ENCODE measurements at regions not wholly inside any gene's neighbourhood (a gene's known extent, or its start where the extent isn't known, plus 50 kb on each side); places are given as distances from the start of the nearest gene placed in this dataset.

DNA sequence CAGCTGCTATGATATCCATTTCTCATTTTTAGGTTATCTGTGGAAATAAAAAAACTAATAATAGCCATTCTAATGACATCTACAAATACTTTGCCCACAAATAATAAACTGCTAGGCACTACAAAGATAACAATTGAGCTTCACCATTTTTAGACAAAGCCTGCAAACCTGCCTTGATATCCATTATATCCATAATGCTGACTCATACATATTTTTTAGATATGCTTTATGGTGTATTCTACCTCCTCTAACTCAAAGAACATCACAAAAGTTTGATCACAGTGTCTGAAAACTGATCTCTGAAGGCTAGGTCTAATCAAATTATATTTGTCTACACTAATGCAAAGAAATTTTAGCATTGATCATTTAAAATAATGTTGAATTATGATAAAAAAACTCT lies 138.4 kb downstream of the HNMT start:
- Mint-ChIP-seq H3K9me3 (peaks cover 6% of the 10 kb centered on the region), H3K4me3 (no peak overlapping the region), H3K4me1 (peaks cover 4% of the 10 kb centered on the region), H3K27ac (no peak overlapping the region), H3K27me3 (ENCODE audit: low read depth, poor library complexity) (no peaks in the 10 kb centered on the region), H3K36me3 (ENCODE audit: low read depth) (no peaks in the 10 kb centered on the region)
- no peak for TF ChIP-seq CTCF (IDR thresholded peaks at IDR 0.05)
- no peak for DNase-seq

DNA sequence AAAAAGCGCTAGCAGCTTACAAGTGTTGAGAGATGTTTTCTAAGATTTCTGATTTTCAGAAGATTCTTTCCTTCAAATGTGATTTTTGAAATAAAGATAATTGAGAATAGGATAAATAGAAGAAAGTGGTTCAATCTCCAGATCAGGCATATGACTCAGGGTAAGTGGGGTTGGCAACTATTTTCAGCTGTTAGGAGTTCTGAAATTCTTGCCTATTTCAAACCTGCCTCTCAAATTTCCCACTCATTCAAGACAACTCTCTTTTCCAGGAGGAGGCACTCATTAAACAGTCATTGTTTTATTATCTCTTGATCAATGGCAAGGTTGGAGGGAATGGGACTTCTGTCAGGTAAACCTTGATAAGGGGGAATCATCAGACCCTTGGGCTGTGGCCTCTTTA lies 138.9 kb downstream of the HNMT start:
- no peak for DNase-seq
- Mint-ChIP-seq H3K36me3 (ENCODE audit: low read depth) (no peaks in the 10 kb centered on the region), H3K4me1 (peaks cover 4% of the 10 kb centered on the region), H3K27ac (no peak overlapping the region), H3K4me3 (no peak overlapping the region), H3K9me3 (peaks cover 6% of the 10 kb centered on the region), H3K27me3 (ENCODE audit: low read depth, poor library complexity) (no peaks in the 10 kb centered on the region)
- TF ChIP-seq CTCF (IDR thresholded peaks at IDR 0.05) = no peak

DNA sequence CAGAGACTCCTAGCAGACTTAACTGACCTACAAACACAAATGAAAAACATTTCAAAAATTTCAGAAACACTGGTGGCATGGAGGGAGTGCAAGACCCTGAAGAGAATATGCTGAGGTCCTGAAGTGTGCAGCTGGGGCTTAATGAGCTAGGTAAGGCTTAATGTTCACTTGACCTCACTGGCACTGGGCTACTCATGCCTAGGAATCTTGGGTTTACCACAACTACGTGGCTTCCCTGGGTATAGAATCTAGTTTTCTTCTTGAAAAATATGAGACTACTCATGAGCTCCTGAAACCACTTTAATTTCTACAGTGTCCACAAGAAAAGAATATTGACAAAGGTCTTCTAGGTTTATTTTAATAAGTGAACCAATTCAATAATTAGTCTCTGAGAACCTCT lies 139.8 kb downstream of the HNMT start:
- no peak overlapping the region for H3K4me3 Mint-ChIP-seq
- peaks cover 6% of the 10 kb centered on the region for H3K9me3 Mint-ChIP-seq
- H3K27me3 Mint-ChIP-seq (ENCODE audit: low read depth, poor library complexity) = no peaks in the 10 kb centered on the region
- no peak for DNase-seq
- H3K27ac Mint-ChIP-seq = no peak overlapping the region
- peaks cover 4% of the 10 kb centered on the region for H3K4me1 Mint-ChIP-seq
- TF ChIP-seq CTCF (IDR thresholded peaks at IDR 0.05) = no peak
- no peaks in the 10 kb centered on the region for H3K36me3 Mint-ChIP-seq (ENCODE audit: low read depth)

DNA sequence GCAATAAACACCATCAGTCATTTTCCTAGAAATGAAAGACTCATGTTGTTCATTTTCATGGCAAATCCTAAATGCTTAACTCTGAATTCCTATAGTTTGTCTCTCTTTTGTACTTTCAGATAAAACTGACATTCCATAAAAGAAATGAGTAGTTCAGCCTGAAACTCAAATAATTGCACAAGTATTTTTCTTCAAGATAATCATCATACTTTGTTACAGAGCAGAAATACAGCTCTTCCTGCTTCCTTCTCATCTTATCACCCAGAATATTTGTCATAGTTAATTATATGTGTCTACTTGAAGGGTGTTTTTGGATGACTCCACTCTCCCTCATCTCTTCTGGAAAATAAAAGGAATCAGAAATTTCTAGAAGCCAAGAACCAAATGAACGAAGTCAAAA lies 141.1 kb downstream of the HNMT start:
- Mint-ChIP-seq H3K36me3 (ENCODE audit: low read depth) (no peaks in the 10 kb centered on the region), H3K4me1 (peaks cover 4% of the 10 kb centered on the region), H3K27me3 (ENCODE audit: low read depth, poor library complexity) (no peaks in the 10 kb centered on the region), H3K9me3 (peaks cover 6% of the 10 kb centered on the region), H3K27ac (no peak overlapping the region), H3K4me3 (no peak overlapping the region)
- no peak for TF ChIP-seq CTCF (IDR thresholded peaks at IDR 0.05)
- DNase-seq = no peak

GRCh38 chr2:138106606-138107005 lies 142.3 kb downstream of the HNMT start:
- no peak overlapping the region for H3K4me3 Mint-ChIP-seq

More at GRCh38 chr2:138106606-138107005, 142.3 kb downstream of the HNMT start:
- Mint-ChIP-seq H3K36me3 (ENCODE audit: low read depth) (no peaks in the 10 kb centered on the region), H3K9me3 (peaks cover 6% of the 10 kb centered on the region), H3K27ac (no peak overlapping the region), H3K27me3 (ENCODE audit: low read depth, poor library complexity) (no peaks in the 10 kb centered on the region), H3K4me1 (peaks cover 4% of the 10 kb centered on the region)
- DNase-seq = no peak
- TF ChIP-seq CTCF (IDR thresholded peaks at IDR 0.05) = no peak

Data from nephron progenitor cell (in vitro differentiated cells).